Breast epithelium (tissue), 3 donors: ENCODE measurements at regions not wholly inside any gene's neighbourhood (a gene's known extent, or its start where the extent isn't known, plus 50 kb on each side); places are given as distances from the start of the nearest gene placed in this dataset.

Source experiments
- POLR2AphosphoS5 ChIP-seq, 3 donors: sonication (generic); formaldehyde crosslinking; IDR thresholded peaks; one replicate each; pipeline ENCODE4 v1.6.1; 2017; ENCODE audit warnings: antibody characterized with exemption in 3 of 3
- TF ChIP-seq, protein P1 (sequence below), 3 donors: fragments of 450-650 bp; IDR thresholded peaks; one replicate each; pipeline ENCODE4 v1.5.1; 2016 to 2017; ENCODE audit warnings: antibody characterized with exemption in 3 of 3, mild to moderate bottlenecking in 3 of 3, moderate library complexity in 3 of 3

- TF ChIP-seq POLR2AphosphoS5 (IDR thresholded peaks at IDR 0.05) = no peak
- TF ChIP-seq, protein P1, sequence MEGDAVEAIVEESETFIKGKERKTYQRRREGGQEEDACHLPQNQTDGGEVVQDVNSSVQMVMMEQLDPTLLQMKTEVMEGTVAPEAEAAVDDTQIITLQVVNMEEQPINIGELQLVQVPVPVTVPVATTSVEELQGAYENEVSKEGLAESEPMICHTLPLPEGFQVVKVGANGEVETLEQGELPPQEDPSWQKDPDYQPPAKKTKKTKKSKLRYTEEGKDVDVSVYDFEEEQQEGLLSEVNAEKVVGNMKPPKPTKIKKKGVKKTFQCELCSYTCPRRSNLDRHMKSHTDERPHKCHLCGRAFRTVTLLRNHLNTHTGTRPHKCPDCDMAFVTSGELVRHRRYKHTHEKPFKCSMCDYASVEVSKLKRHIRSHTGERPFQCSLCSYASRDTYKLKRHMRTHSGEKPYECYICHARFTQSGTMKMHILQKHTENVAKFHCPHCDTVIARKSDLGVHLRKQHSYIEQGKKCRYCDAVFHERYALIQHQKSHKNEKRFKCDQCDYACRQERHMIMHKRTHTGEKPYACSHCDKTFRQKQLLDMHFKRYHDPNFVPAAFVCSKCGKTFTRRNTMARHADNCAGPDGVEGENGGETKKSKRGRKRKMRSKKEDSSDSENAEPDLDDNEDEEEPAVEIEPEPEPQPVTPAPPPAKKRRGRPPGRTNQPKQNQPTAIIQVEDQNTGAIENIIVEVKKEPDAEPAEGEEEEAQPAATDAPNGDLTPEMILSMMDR (IDR thresholded peaks at IDR 0.05) = no peak
These were observed 120.7 kb downstream of the PCSK1 start for GRCh38 chr5:96312383-96312782.
